Mammary epithelial cell (primary cell): ENCODE measurements at regions not wholly inside any gene's neighbourhood (a gene's known extent, or its start where the extent isn't known, plus 50 kb on each side); places are given as distances from the start of the nearest gene placed in this dataset.

Source experiments
- CTCF ChIP-seq, 2 donors: IDR thresholded peaks in 1 of 2; conservative IDR thresholded peaks in 1 of 2; 2 replicates each; pipeline ENCODE4 v1.5.1; 2011 to 2012; ENCODE audit warnings: inconsistent platforms in 2 of 2, low read length in 2 of 2, mild to moderate bottlenecking in 2 of 2, control low read depth in 1 of 2, low read depth in 1 of 2; ENCODE audit not compliant: insufficient read depth in 1 of 2; ENCODE audit errors: extremely low read depth in 1 of 2
- EZH2 ChIP-seq: IDR thresholded peaks from 2 replicates; pipeline ENCODE4 v1.6.1; 2012; ENCODE audit warnings: low read length, inconsistent platforms, borderline replicate concordance

GRCh38 chr1:177862916-177863315 is 106.9 kb downstream of the SEC16B start:
- TF ChIP-seq CTCF (conservative IDR thresholded peaks at IDR 0.05 in 1 of 2, IDR thresholded peaks at IDR 0.05 in 1 of 2; ENCODE audit: extremely low read depth in 1 of 2, insufficient read depth in 1 of 2, low read depth in 1 of 2, low read length in 2 of 2): no peak
- TF ChIP-seq EZH2: no peak
